ENCODE measurements at regions not wholly inside any gene's neighbourhood (a gene's known extent, or its start where the extent isn't known, plus 50 kb on each side); places are given as distances from the start of the nearest gene placed in this dataset.
A peak's percentile ranks its signal among the peaks of the same experiment; 100 is the strongest.

GRCh38 chr3:154782151-154782550 is 298.0 kb upstream of the MME start:
- TF ChIP-seq CTCF (IDR thresholded peaks at IDR 0.05; ENCODE audit: low read length, missing control alignments) = no peak
- no peak for DNase-seq (ENCODE audit: low read depth)

GRCh38 chr3:154781595-154781994 is 298.5 kb upstream of the MME start:
- TF ChIP-seq CTCF (IDR thresholded peaks at IDR 0.05; ENCODE audit: low read length, missing control alignments) = peak; percentile 5
- DNase-seq (ENCODE audit: low read depth) = no peak
- no peak overlapping the region for H3K4me3 ChIP-seq (replicated peaks; ENCODE audit: low read depth, low read length)

More at GRCh38 chr3:154782151-154782550, 298.0 kb upstream of the MME start:
- H3K4me3 ChIP-seq (replicated peaks; ENCODE audit: low read depth, low read length) = no peak overlapping the region

- H3K4me3 ChIP-seq (replicated peaks; ENCODE audit: low read depth, low read length) = no peak overlapping the region
- DNase-seq (ENCODE audit: low read depth) = no peak
- TF ChIP-seq CTCF (IDR thresholded peaks at IDR 0.05; ENCODE audit: low read length, missing control alignments) = no peak
Observed at GRCh38 chr3:154780263-154780662, 299.9 kb upstream of the MME start.

GRCh38 chr3:154779571-154779970 is 300.5 kb upstream of the MME start:
- TF ChIP-seq CTCF (IDR thresholded peaks at IDR 0.05; ENCODE audit: low read length, missing control alignments) = no peak
- H3K4me3 ChIP-seq (replicated peaks; ENCODE audit: low read depth, low read length) = no peak overlapping the region
- peak; percentile 66 for DNase-seq (ENCODE audit: low read depth)

GRCh38 chr3:154778057-154778456 is 302.1 kb upstream of the MME start:
- DNase-seq (ENCODE audit: low read depth) = peak; percentile 36

GRCh38 chr3:154776549-154777225 is 303.4 kb upstream of the MME start:
- no peak for TF ChIP-seq CTCF (IDR thresholded peaks at IDR 0.05; ENCODE audit: low read length, missing control alignments)
- H3K4me3 ChIP-seq (replicated peaks; ENCODE audit: low read depth, low read length) = no peak overlapping the region
- no peak for DNase-seq (ENCODE audit: low read depth)

More at GRCh38 chr3:154778057-154778456, 302.1 kb upstream of the MME start:
- H3K4me3 ChIP-seq (replicated peaks; ENCODE audit: low read depth, low read length) = no peak overlapping the region
- TF ChIP-seq CTCF (IDR thresholded peaks at IDR 0.05; ENCODE audit: low read length, missing control alignments) = no peak
